Hepatocyte (in vitro differentiated cells): ENCODE measurements at regions not wholly inside any gene's neighbourhood (a gene's known extent, or its start where the extent isn't known, plus 50 kb on each side); places are given as distances from the start of the nearest gene placed in this dataset.

Source experiments
- DNase-seq: peaks from one replicate; pipeline ENCODE4 v3.0.0-alpha.2; 2016; ENCODE audit warnings: low spot score
- H2AFZ ChIP-seq: fragments of 200-600 bp; sonication (generic); 2 replicates; pipeline ENCODE4 v1.6.0; 2016; ENCODE audit warnings: antibody characterized with exemption, mild to moderate bottlenecking
- H3K27ac ChIP-seq: fragments of 200-600 bp; sonication (generic); 2 replicates; pipeline ENCODE4 v1.5.1; 2016; ENCODE audit warnings: mild to moderate bottlenecking
- H3K27me3 ChIP-seq: fragments of 200-600 bp; sonication (generic); 2 replicates; pipeline ENCODE4 v1.6.1; 2016
- H3K36me3 ChIP-seq: fragments of 200-600 bp; sonication (generic); replicated peaks from 2 replicates; pipeline ENCODE4 v1.5.1; 2016; ENCODE audit warnings: low read depth; ENCODE audit not compliant: insufficient read depth
- H3K4me1 ChIP-seq: fragments of 200-600 bp; sonication (generic); 2 replicates; pipeline ENCODE4 v1.5.1; 2016; ENCODE audit warnings: mild to moderate bottlenecking, moderate library complexity; ENCODE audit not compliant: insufficient read depth
- H3K4me2 ChIP-seq: fragments of 200-600 bp; sonication (generic); 2 replicates; pipeline ENCODE4 v1.6.0; 2016
- H3K4me3 ChIP-seq: fragments of 200-600 bp; sonication (generic); 2 replicates; pipeline ENCODE4 v1.5.1; 2016; ENCODE audit warnings: mild to moderate bottlenecking
- H3K79me2 ChIP-seq: fragments of 200-600 bp; sonication (generic); 2 replicates; pipeline ENCODE4 v1.6.0; 2017; ENCODE audit warnings: mild to moderate bottlenecking
- H3K9me2 ChIP-seq: fragments of 200-600 bp; sonication (generic); replicated peaks from 2 replicates; pipeline ENCODE4 v1.6.0; 2017; ENCODE audit warnings: mild to moderate bottlenecking; ENCODE audit not compliant: insufficient read depth
- H3K9me3 ChIP-seq: fragments of 200-600 bp; sonication (generic); 2 replicates; pipeline ENCODE4 v1.5.1; 2016; ENCODE audit warnings: low read depth, mild to moderate bottlenecking
- H4K20me1 ChIP-seq: fragments of 200-600 bp; sonication (generic); 2 replicates; pipeline ENCODE4 v1.6.0; 2016; ENCODE audit warnings: mild to moderate bottlenecking; ENCODE audit not compliant: insufficient read depth, poor library complexity, severe bottlenecking
- EZH2 ChIP-seq: fragments of 200-600 bp; sonication (generic); IDR thresholded peaks from 2 replicates; pipeline ENCODE4 v1.6.1; 2016; ENCODE audit warnings: antibody characterized with exemption, mild to moderate bottlenecking, borderline replicate concordance
- EZH2phosphoT487 ChIP-seq: fragments of 200-600 bp; sonication (generic); IDR thresholded peaks from one replicate; pipeline ENCODE4 v1.6.1; 2018; ENCODE audit warnings: antibody characterized with exemption, mild to moderate bottlenecking, low read depth, moderate library complexity; ENCODE audit not compliant: unreplicated experiment, severe bottlenecking
- WGBS: methylation state at CpG from one replicate; pipeline ENCODE4 v1.1.6; 2016; ENCODE audit warnings: low lambda C conversion rate; ENCODE audit errors: missing lambda C conversion rate; 5-methylcytosine and 5-hydroxymethylcytosine counted together
- TF ChIP-seq, protein P1 (sequence below): fragments of 200-600 bp; sonication (generic); IDR thresholded peaks from 2 replicates; pipeline ENCODE4 v1.5.1; 2016; ENCODE audit warnings: antibody characterized with exemption, mild to moderate bottlenecking; ENCODE audit not compliant: poor library complexity

DNA sequence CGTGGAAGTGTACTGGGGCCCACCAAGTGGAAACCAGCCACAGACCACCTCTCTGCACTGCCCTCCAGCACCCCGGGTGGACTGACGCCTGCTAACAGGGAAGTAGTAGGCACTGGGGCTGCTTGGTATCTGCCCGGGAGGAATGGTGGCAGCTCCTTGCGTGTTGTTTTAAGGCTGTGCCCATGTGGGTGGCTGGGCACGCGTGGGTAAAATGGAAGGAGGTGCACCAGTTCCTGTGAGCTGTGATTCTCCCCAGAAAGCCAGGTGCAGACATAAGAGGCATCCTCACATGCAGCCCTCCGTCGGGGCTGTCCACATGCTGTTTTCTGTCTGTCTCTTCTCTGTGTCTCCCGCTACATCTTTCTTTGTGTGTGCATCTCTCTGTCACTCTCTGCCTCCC, 122.3 kb downstream of the ENGASE start:
- no peak for DNase-seq
- H3K27ac ChIP-seq: no peak overlapping the region
- TF ChIP-seq EZH2 (no peak), EZH2phosphoT487 (no peak)
- TF ChIP-seq, protein P1, sequence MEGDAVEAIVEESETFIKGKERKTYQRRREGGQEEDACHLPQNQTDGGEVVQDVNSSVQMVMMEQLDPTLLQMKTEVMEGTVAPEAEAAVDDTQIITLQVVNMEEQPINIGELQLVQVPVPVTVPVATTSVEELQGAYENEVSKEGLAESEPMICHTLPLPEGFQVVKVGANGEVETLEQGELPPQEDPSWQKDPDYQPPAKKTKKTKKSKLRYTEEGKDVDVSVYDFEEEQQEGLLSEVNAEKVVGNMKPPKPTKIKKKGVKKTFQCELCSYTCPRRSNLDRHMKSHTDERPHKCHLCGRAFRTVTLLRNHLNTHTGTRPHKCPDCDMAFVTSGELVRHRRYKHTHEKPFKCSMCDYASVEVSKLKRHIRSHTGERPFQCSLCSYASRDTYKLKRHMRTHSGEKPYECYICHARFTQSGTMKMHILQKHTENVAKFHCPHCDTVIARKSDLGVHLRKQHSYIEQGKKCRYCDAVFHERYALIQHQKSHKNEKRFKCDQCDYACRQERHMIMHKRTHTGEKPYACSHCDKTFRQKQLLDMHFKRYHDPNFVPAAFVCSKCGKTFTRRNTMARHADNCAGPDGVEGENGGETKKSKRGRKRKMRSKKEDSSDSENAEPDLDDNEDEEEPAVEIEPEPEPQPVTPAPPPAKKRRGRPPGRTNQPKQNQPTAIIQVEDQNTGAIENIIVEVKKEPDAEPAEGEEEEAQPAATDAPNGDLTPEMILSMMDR: no peak
- no peaks in the 10 kb centered on the region for H3K79me2 ChIP-seq
- H3K9me2 ChIP-seq: no peaks in the 10 kb centered on the region
- H3K4me2 ChIP-seq: no peak overlapping the region
- 77% methylated on average over 9 of the region's 10 CpGs for WGBS
- H2AFZ ChIP-seq: no peak overlapping the region
- no peaks in the 10 kb centered on the region for H3K4me1 ChIP-seq
- no peaks in the 10 kb centered on the region for H3K36me3 ChIP-seq
- H4K20me1 ChIP-seq: no peaks in the 10 kb centered on the region
- H3K4me3 ChIP-seq: no peak overlapping the region
- peaks cover 31% of the 10 kb centered on the region for H3K27me3 ChIP-seq
- no peaks in the 10 kb centered on the region for H3K9me3 ChIP-seq

GRCh38 chr17:79192503-79193351, 118.1 kb downstream of the ENGASE start:
- H2AFZ ChIP-seq: no peak overlapping the region
- no peaks in the 10 kb centered on the region for H4K20me1 ChIP-seq
- 11% methylated on average over 22 of the region's 22 CpGs for WGBS
- H3K9me2 ChIP-seq: no peaks in the 10 kb centered on the region
- H3K27ac ChIP-seq: no peak overlapping the region
- peaks cover 43% of the 10 kb centered on the region for H3K27me3 ChIP-seq
- H3K36me3 ChIP-seq: no peaks in the 10 kb centered on the region
- no peak overlapping the region for H3K4me3 ChIP-seq
- H3K79me2 ChIP-seq: no peaks in the 10 kb centered on the region
- no peaks in the 10 kb centered on the region for H3K9me3 ChIP-seq
- H3K4me2 ChIP-seq: no peak overlapping the region
- DNase-seq: peak; percentile 80
- TF ChIP-seq, protein P1: no peak
- H3K4me1 ChIP-seq: no peaks in the 10 kb centered on the region

- H3K9me3 ChIP-seq: no peaks in the 10 kb centered on the region
- H3K4me3 ChIP-seq: no peak overlapping the region
- no peaks in the 10 kb centered on the region for H3K36me3 ChIP-seq
- WGBS: 69% methylated on average over 21 of the region's 21 CpGs
- H3K27me3 ChIP-seq: peaks cover 56% of the 10 kb centered on the region
- DNase-seq: no peak
- no peaks in the 10 kb centered on the region for H3K4me1 ChIP-seq
- H3K27ac ChIP-seq: no peak overlapping the region
- no peaks in the 10 kb centered on the region for H3K9me2 ChIP-seq
- no peaks in the 10 kb centered on the region for H3K79me2 ChIP-seq
- H4K20me1 ChIP-seq: no peaks in the 10 kb centered on the region
- H3K4me2 ChIP-seq: no peak overlapping the region
- TF ChIP-seq, protein P1: no peak
- no peak for TF ChIP-seq EZH2
- TF ChIP-seq EZH2phosphoT487: no peak
- no peak overlapping the region for H2AFZ ChIP-seq
Measured at GRCh38 chr17:79191270-79191934, 116.8 kb downstream of the ENGASE start.
